Forelimb muscle (tissue), 1 donor: ENCODE measurements at regions not wholly inside any gene's neighbourhood (a gene's known extent, or its start where the extent isn't known, plus 50 kb on each side); places are given as distances from the start of the nearest gene placed in this dataset.

ENCODE experiments used
- DNase-seq: peaks from one replicate; pipeline ENCODE4 v3.0.0-alpha.2; 2013; ENCODE audit warnings: low read depth

DNA sequence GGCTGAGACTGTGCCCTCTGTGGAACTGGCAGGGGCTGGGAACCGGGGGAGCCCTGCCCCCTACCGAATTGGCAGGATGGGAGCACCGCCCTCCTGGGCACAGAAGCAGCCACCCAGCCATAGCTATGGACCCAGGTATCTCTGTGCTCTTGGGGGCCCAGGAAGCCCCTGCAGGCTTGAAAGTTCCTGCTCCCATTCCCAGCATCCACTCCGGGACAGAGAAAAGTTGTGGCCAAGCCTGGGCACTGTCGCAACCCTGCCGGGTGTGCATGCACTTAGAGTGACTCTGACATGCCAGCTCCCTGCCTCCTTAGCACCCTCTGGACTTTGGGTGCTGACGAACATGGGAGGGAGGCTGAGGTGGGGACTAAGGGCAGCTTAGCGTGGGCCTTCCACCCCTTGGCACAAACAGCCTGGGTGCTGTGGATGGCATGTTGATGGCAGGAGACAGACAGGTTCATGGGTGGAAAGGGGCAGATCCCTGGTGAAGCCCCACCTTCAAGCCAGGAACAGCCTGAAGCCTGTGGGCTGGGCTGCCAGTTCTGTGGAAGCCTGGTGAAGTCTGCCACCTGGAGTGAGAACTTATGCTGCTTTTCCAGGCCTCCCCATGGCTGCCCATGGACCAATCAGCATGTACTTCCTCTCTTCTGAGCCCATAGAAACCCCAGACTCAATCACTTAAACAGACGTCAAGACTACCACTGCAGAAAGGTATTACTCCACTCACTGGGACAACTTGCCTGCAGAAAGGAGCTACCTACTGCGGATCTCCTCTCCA, 279.0 kb downstream of the ATXN7L3B start:
- no peak for DNase-seq

GRCh38 chr12:74817499-74817898, 279.9 kb downstream of the ATXN7L3B start:
- DNase-seq: no peak

DNA sequence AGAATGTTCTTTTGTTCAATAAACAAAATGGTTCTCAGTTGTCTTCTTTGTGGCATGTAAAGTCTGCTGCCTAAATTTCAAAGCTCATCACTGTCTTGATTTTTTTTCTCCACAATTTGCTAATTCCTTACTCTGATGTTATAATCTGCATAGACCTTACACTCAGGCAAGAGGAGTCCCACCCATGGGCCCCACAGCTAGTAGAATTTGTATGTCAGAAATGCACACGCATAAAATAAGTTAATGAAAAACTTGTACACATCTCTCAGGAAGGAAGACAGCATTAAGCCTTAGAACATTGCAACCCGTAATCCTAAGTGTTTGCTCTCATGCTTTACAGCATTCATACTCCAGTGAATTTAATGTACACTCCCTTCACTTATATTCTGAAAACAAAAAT, 280.8 kb downstream of the ATXN7L3B start:
- no peak for DNase-seq

GRCh38 chr12:74820324-74820723, 282.7 kb downstream of the ATXN7L3B start:
- no peak for DNase-seq

DNA sequence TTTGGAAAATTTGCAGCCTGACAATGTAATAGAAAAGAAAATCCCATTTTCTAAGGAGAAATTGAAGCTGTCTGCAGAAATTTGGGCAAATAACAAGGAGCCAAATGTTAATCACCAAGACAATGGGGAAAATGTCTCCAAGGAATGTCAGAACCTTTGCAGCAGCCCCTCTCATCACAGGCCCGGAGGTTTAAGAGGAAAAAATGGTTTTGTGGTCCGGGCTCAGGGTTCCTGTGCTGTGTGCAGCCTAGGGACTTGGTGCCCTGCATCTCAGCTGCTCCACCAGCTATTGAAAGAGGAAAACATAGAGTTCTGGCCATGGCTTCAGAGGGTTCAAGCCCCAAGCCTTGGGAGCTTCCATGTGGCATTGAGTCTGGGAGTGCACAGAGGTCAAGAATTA, 298.9 kb downstream of the ATXN7L3B start:
- no peak for DNase-seq

DNA sequence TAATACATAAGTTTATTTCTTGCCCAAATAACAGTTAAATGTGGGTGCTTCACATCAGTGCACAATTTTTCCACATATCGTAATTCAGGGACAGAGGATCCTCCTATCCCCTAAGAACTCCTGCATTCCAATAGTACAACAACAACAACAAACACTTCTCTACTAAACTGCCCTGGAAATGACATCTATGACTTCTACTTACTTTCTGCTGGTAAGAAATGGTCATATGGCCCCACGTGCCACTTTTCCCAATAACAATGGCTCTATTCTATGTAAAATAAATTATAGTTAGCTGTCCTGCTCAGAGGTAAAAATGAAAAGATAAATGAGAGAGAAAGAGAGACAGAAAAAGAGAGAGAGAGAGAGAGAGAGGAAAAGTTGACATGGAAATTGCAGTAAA, 308.5 kb downstream of the ATXN7L3B start:
- no peak for DNase-seq

- DNase-seq: no peak
These were observed 309.5 kb downstream of the ATXN7L3B start for GRCh38 chr12:74847169-74847568.

GRCh38 chr12:74848006-74848405, 310.4 kb downstream of the ATXN7L3B start:
- DNase-seq: no peak

- no peak for DNase-seq
These were observed 312.2 kb downstream of the ATXN7L3B start for GRCh38 chr12:74849801-74850200.

DNA sequence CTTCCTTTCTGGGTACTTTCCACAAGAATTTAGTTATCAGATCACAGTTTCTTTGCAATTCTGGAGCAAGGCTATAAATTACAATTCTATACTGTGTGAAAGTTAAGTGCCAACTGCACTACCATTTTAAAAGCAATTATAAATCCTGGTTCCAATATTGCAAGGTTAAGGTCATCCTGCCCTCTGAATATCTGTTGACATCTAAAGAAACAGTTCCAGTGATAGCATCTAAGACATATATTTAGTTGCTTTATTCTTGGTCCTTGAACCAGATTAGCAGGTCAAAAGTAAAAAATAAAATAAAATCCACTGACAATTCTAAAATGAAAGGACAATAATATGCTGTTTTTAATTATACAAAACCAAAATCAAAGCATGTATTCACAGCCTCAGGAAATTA, 334.2 kb downstream of the ATXN7L3B start:
- DNase-seq: no peak

GRCh38 chr12:74885775-74886174, 323.9 kb downstream of the KCNC2 start:
- DNase-seq: no peak

DNA sequence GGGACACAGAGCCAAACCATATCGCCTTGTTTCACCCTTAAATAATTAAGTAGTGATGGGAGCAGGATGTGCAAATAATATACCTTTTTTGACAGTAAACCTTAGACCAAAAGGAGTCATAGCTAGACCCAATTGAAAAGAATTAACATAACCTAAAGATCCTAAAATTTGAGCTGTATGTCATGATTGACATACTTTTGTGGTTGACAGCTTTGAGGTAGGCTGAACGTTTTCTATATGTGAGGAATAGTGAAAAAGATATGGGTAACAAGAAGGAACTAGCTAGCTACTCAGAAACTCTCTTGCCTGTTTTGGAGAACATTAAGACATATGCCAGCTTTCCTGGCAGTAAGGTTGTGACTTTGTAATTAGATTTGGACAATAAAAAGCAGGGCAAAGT, 320.6 kb downstream of the KCNC2 start:
- no peak for DNase-seq

GRCh38 chr12:74889563-74890236, 319.9 kb downstream of the KCNC2 start:
- DNase-seq: no peak

- no peak for DNase-seq
These were observed 319.4 kb downstream of the KCNC2 start for GRCh38 chr12:74890237-74890599.

DNA sequence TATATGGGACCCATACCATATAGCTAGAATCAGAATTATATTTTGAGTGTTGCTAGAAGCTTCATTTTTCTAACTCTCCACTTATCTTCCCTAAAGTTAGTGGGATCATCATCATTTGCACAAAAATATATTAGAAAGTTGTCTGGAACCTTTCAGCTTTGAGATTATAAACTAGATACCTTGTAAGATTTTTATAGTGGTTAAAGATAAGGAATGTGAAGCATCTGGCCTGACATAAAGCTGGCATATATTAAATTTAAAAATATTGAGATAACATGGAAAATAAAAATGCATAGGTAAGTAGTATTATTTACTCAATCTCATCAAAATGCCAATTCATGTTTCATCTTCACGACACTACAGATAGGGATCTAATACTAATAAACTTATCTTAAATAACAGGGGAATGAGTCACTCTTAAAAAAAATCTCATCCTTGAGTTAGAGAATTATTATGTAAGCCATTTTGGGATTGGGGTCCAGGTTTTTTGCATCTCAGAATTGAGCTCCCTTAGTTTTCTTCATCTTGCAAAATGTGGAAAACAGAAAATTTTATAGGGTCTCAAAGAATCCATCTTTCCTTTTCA, 318.5 kb downstream of the KCNC2 start:
- no peak for DNase-seq

- DNase-seq: no peak
These were observed 317.5 kb downstream of the KCNC2 start for GRCh38 chr12:74892057-74892633.

DNA sequence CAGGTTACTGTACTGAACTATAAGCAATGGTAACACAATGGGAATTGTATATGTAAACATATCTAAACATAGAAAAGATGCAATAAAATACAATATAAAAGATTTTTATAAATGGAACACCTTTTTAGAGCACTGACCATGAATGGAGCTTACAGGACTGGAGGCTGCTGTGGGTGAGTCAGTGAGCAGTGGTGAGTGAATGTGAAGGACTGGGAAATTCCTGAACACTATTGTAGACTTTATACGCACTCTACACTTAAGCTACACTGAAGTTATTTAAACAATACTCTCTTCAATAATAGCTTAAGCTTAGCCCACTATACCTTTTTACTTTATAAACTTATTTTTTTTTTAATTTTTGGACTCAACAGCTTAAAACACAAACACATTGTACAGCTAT, 313.5 kb downstream of the KCNC2 start:
- no peak for DNase-seq

DNA sequence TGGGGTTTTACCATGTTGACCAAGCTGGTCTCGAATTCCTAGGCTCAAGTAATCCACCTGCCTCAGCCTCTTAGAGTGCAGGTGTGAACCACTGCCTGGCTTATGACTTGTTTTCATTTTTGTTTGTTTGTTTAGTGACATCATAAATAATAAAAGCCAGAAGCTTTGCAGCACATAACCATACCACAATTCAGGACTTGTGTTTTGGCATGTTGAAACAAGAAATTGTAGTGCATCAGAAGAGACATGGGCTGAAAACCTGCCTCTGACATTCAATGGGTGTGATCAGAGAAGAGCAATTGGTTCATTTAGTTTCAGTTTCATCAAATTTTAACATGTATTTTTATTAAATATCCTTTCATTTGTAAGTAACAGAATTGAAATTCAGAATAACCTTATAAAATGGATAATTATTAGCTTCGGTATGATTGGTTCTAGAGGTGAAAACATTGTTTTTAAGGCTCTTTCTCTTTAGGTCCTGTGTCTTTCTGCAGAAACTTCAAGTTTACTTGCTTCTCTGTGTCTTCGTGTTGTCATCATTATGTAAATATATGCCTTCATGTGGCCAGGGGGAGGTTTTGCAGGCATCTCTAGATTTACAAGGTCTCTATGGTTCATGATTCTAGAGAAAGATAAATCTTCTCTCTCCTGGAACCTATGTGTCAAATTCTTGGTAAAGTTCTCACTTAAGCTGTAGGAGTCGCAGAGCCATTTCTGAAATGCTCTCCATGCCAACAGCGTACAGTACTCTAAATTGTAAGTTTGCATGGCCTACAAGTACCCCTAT, 312.0 kb downstream of the KCNC2 start:
- no peak for DNase-seq

DNA sequence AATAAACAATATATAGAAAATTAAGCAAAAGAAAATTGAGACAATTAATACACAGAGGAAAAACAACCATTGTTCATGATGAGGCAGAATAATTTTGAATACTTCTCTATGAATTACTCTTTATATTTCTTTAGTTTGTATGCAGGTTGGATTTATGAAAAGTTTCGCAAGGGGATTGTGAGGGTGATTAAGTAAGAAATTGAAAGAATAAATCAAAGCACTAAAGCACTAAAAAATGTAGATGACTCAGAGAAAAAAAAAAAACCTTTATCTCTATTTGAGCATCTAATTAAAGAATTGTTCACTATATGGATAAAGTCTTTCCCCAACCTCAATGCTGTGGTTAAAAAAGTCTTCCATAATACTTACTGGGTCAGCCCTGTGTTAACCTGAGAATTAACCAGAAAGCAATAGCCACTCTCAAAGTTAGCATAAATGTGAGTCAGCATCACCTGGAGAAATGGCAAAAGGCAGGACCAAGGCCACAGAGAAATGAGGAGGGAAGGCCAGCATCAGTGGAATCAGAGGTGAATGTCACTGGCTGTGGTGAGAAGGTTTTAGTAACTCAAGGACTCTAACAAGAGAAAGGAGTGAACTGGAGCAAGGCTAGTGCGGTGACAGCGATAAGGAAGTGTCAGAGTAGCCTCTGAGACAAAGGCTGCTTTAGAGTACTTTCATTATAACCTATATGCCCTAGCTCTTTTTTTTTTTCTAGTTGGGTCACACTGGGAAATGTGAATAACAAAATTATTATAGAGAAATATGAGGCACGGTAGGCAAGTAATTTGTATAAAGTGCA, 310.4 kb downstream of the KCNC2 start:
- DNase-seq: no peak

DNA sequence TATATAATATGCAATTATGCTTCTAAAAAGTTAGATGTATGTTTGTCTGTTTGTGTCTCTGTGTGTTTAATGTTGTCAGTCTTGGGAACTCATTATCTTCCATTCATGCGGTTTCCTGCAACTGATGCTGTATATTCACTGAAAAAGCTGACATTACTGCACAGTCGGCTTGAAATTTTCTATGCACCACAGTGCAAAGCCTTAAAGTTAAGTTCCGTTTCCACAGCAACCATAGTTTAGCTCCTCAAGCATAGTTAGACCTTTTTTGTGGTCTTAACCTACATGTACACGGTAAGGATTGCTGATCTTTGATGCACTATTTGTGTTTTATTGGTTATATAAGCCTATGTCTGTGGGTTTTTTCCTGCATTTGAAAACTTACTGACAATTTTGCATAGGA, 309.4 kb downstream of the KCNC2 start:
- DNase-seq: no peak

GRCh38 chr12:74903522-74903921, 306.1 kb downstream of the KCNC2 start:
- DNase-seq: no peak
